ENCODE measurements at regions not wholly inside any gene's neighbourhood (a gene's known extent, or its start where the extent isn't known, plus 50 kb on each side); places are given as distances from the start of the nearest gene placed in this dataset.

DNA sequence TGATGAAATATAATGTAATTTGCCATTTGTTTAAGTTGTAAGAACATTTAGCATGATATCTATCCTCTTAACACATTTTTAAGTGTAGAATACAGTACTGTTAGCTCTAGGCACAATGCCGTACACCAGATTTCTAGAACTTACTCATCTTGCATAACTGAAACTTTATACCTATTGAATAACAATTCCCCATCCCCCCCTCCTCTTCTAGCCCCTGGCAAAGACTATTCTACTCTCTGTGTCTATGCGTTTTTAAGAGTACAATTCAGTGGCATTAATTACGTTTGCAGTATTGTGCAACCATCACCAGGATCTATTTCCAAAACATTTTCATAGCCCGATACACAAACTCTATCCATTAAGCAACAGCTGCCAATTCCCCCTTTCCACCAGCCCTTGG lies 261.7 kb downstream of the PLOD2 start:
- TF ChIP-seq POLR2AphosphoS5 (IDR thresholded peaks at IDR 0.05) (no peak), POLR2A (IDR thresholded peaks at IDR 0.05) (no peak)
